Liver (tissue), 3 donors: ENCODE measurements at regions not wholly inside any gene's neighbourhood (a gene's known extent, or its start where the extent isn't known, plus 50 kb on each side); places are given as distances from the start of the nearest gene placed in this dataset.

Experiments used
- ATF3 ChIP-seq: IDR thresholded peaks from 2 replicates; pipeline ENCODE4 v1.6.1; 2016; ENCODE audit warnings: antibody characterized with exemption
- CTCF ChIP-seq: fragments of 150-350 bp; IDR thresholded peaks from 2 replicates; pipeline ENCODE4 v1.5.1; 2017; ENCODE audit warnings: improper control_type of control experiment, low read depth, low read length; ENCODE audit not compliant: missing input control
- FOXA1 ChIP-seq: IDR thresholded peaks from 2 replicates; pipeline ENCODE4 v1.6.1; 2016; ENCODE audit warnings: antibody characterized with exemption
- MAX ChIP-seq: IDR thresholded peaks from 2 replicates; pipeline ENCODE4 v1.6.1; 2016; ENCODE audit warnings: antibody characterized with exemption
- RAD21 ChIP-seq, 2 donors: IDR thresholded peaks; 2 replicates each; pipeline ENCODE4 v1.6.1; 2016; ENCODE audit warnings: antibody characterized with exemption in 2 of 2, mild to moderate bottlenecking in 2 of 2
- REST ChIP-seq: IDR thresholded peaks from 2 replicates; pipeline ENCODE4 v1.6.1; 2016; ENCODE audit warnings: antibody characterized with exemption, mild to moderate bottlenecking
- RXRA ChIP-seq, 2 donors: IDR thresholded peaks; 2 replicates each; pipeline ENCODE4 v1.6.1; 2017 to 2018; ENCODE audit warnings: antibody characterized with exemption in 2 of 2, mild to moderate bottlenecking in 1 of 2
- TAF1 ChIP-seq: conservative IDR thresholded peaks from 2 replicates; pipeline ENCODE4 v1.6.1; 2016; ENCODE audit warnings: antibody characterized with exemption, mild to moderate bottlenecking
- YY1 ChIP-seq: IDR thresholded peaks from 2 replicates; pipeline ENCODE4 v1.6.1; 2016; ENCODE audit warnings: antibody characterized with exemption, mild to moderate bottlenecking
- donor health status: healthy.
- donor health status: healthy.

GRCh38 chr18:29925566-29925965, 1117.0 kb downstream of the DSC3 start:
- no peak for TF ChIP-seq FOXA1
- no peak for TF ChIP-seq CTCF
- TF ChIP-seq YY1: no peak
- TF ChIP-seq RAD21 (IDR thresholded peaks at IDR 0.05): no peak
- TF ChIP-seq TAF1: no peak
- no peak for TF ChIP-seq REST
- no peak for TF ChIP-seq RXRA (IDR thresholded peaks at IDR 0.05)
- TF ChIP-seq MAX: no peak
- TF ChIP-seq ATF3: no peak
